HG03442 (cell line): ENCODE measurements at regions not wholly inside any gene's neighbourhood (a gene's known extent, or its start where the extent isn't known, plus 50 kb on each side); places are given as distances from the start of the nearest gene placed in this dataset.
"Not testable (repeated sequence)": the region's sequence is repeated elsewhere in the genome, so short reads cannot be mapped to it uniquely, and the experiment has no call there.

ENCODE experiments used
- ATAC-seq: cut with Tn5 transposase; IDR thresholded peaks from one replicate; pipeline ENCODE4 v1.9.1; 2021; ENCODE audit warnings: mild to moderate bottlenecking, moderate library complexity; ENCODE audit not compliant: unreplicated experiment

DNA sequence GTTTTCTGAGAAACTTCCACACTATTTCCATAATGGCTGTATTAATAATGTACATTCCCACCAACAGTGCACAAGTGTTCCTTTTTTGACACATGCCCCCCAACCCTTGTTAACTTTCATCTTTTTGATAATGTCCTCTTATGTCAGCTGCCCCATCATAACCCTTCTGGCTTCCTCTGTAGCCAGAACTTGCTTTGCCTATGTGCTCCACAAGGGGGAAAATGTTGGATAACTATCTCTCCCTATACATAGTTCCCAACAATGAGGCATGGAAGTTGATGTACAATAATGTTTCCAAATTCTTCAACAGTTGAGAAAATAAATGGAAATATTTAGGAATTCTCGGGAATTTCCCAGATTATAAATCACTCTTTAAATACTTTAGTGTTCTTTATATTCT is 142.9 kb downstream of the ASB9 start:
- ATAC-seq, result no peak

DNA sequence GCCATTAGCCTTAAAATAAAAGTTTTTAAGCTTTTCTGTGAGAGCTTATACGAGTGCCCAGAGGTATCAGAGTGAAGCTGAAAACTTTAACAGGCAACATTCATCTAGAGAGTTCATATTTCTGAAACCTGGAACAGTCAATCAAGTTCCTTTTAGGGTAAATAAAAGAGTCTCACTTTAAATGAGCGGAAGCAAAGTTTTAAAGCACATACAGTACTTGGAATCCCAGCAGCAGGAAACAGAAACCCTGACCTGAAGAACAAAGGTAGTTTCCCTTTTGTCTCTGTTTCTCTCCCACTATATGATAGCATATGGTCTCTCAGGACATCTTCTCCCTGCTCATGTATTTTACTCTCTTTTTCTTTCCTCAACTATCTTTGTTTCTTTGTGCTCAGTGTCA is 153.0 kb downstream of the ASB9 start:
- ATAC-seq, result no peak

DNA sequence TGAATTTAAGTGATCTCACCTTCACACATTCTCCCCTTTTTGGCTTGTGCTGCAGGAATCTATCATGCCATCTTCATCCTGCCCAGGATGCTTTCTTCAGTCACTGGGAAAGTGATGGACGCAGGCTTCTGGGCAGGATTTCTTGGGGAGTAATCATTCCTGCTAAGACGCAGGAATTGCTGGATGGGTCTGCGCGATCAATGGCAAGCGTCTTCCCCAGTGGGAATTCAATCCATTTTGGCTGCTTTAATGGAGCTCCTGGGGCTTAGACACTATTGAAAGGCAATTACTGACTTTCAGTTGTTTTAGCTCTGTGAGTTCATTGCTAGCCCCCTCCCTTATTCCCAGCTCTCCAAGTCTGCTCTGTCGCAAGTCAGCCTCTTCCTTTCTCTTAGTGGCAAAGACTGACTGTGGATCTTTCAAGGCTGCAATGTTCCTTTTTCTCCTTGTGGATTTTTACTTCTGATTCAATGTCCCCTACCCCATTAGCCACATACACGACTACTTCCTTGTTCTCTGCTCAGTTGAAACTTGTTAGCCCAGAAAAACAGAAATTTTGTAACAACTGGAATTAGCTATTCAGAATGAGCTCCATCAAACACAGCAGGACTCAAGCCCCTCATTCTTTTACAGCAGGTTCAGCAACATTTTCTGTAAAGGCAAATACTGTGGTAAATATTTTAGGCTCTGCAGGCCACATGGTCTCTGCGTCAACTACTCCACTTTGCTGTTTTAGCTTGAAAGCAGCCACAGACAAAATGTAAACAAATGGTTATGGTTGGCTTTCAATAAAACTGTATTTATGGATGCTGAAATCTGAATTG is 154.9 kb downstream of the ASB9 start:
- ATAC-seq, result no peak

DNA sequence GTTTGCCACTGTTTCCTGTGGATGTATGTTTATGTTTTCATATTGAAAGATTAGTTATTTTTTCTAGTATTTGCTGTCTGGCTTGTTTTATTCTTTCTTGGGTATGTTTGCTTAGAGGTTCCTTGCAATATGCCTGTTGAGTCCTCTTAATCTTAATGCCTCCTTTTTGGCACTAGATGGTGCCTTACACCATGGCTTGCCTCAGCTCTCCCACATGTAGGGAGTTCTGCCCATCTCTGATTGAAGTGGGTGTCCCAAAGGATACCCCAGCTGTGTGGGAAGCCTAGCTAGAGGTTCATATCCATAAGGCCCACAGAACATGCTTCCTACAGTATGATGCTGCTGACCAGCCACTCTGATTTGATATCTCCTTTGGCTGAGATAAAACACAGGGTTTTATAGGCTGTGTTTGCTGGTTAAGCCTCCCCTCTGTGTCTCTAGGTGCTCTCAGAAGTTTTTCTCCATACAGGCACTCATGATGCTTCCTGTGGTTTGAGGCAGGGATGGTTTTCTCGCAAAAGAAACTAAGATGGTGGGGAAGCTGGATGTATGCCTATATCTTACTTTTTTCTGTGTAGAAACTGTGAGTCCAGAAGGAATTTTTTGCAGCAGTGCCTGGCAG is 162.4 kb downstream of the ASB9 start:
- ATAC-seq, result no peak

DNA sequence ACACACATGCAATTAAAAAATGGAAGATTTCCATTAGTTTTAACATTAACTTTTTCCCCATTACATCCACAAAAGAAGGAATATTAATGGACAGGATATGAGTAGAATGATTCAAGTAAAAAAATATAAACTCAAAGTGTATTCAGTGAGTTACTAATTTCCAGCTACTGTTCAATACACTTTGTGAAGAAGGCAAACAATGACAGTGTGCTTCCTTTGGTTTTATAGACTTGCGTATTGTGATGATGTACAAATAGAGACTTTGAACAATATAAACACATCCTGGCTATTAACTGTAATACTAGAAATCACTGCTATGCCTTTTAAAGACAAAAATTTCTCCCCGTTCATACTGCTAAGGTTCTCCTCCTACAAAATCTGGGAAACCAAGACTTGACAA is 171.4 kb downstream of the ASB9 start:
- no peak for ATAC-seq

DNA sequence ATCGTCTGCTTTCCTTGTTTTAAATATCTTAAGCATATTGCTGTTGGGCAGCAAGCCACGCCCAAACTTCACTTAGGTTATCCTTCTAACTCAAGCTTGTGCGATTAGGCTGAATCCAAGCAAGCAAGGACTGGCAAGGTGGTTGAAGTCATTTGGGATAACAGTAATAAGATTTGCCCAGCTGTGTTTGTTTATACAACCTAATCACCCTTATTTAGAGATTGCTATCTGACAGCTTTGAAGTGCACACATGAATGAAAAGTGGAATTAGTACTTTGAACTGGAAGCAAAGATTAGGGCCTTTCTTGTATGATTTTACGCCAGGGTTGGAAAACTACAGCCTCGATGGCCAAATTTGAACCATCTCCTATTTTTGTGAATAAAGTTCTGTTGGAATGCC is 182.1 kb downstream of the ASB9 start:
- no peak for ATAC-seq

DNA sequence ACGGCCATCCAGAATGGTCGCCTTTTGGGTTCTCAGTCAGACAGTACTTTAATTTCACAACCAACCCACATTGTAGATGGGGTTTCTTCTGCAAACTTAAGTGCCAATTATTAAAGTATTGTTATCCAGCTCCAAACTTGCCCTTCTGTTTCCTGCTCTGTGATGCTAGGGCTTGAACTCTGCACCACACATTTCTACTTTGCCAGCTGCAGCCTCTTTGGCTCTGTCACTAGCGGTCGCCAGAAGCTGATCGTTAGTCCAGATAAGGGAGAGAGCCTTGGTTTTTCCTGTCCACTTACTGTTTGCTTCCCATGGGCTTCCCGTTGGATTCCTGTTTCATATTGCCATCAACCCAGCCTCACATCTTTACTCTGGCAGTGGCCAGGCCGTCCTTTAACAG is 196.6 kb downstream of the ASB9 start:
- ATAC-seq, result no peak

DNA sequence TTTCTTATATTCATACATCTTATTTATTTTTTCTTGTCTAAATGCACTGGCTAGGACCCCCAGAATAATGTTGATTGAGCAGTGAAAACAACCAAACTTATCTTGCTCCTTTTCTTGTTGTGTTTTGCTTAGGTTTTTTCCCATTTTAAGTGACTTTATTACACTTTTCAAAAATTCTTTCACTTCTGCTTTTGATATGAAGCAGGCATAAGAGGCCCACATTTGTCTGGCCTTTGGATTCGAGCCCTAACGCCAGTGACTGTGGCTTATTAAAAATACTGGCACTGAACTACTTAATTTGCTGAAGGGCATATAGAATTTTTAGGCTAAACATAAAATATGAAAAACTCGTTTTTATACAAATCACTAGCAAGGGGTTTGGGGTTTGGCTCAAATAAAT is 197.0 kb downstream of the ASB9 start:
- no peak for ATAC-seq

DNA sequence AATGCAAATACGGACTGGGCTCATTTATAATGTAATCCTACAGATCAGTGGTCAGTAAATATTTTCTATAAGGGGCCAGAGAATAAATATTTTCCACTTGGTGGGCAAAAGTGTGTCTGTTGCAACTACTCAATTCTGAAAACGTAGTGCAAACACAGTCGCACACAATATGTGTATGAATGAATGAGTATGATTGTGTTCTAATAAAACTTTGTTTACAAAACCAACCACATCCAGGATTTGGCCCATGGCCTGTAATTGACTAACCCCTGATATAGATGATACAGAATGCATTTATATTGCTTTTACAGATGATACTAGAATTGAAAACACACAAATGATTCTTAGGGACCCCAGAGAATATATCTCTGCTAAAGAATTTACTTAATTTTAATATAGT is 197.6 kb downstream of the ASB9 start:
- no peak for ATAC-seq

DNA sequence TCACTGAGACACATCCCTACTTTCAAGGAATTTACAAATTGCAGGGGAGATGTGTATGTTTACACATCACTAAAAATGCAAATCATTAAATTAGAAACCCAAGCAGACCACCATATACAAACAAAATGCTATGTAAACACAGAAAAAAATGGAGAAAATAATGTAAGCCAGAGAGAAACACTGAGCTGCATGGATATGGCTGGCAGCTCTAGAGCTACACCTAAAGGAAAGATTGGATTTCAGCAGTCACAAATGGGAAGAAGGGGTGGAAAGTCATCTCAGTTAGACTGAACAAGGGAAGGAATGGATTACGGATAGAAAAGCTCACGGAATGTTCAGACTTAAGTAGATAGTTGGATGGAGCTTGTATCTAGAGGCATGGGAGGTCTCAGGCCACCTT is 186.3 kb downstream of the MOSPD2 start:
- no peak for ATAC-seq

DNA sequence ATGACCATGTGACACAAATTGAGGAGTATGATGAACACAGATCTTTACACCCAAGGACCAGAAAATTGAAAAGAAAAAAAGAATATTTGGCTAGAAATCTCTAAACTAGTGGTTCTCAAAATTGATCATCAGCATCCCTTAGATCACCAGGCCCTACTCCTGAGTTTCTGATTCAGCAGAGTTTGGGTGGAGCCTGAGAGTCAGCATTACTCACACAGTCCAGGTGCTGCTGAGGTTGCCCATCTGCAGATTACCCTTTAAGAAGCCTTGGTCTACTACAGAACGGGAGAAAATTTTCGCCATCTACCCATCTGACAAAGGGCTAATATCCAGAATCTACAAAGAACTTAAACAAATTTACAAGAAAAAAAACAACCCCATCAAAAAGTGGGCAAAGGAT is 182.8 kb downstream of the MOSPD2 start:
- no peak for ATAC-seq

DNA sequence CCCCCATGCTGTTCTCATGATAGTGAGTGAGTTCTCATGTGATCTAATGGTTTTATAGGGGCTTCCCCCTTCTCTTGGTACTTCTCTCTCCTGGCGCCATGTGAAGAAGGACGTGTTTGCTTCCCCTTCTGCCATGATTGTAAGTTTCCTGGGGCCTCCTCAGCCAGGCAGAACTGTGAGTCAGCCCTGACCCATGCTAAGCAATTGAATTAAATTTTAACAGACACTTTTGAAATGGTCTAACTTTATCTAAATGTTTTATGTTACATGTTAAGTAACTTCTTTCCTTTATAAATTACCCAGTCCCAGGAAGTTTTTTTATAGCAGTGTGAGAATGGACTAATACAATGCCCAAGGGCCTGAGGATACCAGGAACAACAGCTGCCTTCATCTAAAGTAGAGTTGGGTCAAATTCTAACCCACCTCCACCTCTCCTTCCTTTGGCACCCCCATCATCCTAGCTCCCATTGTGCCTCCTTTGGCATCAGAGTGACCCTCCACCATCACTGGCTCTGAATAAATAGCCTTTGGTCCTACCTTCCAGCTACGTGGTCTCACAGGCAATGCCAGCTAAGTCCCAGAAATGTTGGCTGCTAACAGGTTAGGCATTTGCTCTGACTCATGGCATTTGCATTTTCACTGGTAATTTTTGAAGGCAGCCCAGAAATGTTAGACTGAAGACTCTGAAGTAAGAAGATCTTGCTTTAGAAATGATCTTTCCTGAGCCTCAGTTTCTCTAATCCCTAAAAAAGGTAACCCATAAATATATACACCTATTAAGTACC is 182.1 kb downstream of the MOSPD2 start:
- ATAC-seq, result no peak

DNA sequence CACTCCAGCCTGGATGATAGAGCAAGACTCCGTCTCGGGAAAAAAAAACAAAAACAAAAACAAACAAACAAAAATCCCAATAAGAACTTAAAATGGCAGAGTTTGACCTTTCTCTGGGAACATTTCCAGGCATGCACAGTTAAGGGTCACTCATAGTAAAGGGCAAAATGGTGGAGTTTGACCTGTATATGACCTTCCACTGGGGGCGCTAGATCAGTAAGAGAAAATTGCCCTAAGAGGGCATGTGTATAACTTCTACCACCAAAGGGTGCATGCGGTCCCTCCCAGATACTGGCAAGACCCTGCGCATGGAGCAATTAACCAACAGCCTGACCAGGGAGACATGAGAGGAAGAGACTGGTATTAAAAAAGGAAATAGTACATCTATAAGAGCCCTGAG is 177.2 kb downstream of the MOSPD2 start:
- ATAC-seq, result no peak

DNA sequence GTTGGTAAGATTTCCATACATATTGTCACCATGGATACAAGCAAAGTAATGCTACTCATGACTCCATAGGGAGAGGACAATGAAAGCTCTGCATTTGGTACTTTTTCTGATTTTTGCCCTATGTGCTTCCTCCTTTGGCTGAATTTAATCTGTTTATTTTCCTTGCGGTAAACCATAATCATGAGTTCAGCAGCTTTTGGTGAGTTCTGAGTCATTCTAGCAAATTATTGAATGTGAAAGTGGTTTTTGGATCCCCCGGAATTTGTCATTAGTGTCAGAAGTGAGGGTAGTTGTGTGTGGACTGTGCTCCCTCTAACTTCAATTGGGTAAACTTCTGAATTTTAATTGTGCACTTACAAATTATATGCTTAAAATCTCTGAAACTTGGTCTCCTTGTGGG is 170.3 kb downstream of the MOSPD2 start:
- ATAC-seq, result peak; percentile 94

DNA sequence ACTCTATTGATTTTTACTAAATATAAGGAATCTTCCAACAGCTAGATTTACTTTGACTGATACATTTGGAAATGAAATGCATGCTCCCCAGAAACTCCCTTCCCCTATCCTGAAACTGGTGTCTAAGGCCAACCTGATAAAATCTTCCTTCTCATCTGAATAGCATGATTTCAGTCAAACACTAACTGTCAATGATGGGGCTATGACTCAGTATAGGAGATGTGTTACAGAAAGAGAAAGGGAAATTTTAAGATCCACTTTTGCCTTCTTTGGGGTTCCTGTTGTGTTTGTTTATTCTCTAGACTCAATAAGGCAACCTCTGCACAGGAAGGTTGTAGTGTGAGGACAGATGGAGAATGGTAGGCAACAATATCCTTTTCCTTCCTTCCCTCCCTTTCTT is 160.7 kb downstream of the MOSPD2 start:
- ATAC-seq, result no peak

DNA sequence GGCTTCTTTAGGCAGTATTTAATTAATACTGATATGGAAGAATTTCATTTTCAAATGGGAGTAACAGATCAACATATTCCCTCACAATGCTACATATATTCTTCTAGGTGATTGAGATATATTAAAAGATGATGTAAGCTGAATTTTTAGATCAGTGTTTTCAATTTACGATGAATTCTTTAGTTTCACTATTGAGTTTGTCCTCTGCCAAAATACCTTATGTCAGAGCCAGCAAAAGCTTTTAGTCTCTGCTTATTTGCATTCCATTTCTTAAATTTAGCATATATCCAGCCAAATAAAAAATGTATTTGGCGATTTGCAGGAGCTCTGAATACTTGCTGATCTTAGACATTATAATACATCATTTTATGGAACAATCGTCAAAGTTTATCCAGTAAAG is 144.3 kb downstream of the MOSPD2 start:
- no peak for ATAC-seq

DNA sequence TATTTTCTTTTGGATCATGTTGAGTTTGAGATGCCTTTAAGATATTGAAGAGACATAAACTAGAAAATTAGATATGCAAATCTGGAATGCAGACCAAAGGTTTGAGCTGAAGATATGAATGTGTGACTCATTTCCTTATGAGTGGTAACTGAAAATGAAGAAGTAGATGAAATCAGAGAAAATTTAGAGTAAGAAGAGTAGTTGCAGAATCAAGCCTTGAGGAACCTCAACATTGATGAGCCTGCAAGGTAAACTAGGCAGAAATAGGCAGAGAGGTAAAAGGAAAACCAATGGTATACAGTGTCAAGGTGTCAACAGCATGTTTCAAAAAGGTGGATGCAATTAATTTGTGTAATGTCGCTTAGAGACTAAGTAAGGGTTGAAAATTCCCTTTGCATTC is 142.8 kb downstream of the MOSPD2 start:
- no peak for ATAC-seq

DNA sequence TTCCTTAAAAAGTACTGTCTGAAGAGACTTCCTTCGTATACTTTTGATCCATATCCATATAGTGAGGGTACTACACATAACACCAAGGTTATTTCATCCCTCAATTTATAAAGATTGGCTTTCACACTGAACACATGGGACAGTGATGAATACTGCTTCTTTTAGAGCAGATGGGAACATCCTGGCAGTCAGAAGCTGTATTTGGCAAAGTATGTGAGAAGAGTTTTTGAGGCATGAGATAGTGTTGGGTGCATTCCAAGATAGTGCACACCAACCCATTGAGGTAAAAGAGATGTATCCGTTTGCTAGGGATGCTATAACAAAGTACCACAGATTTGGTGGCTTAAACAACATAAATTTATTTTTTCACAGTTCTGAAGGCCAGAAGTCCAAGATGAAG is 141.1 kb downstream of the MOSPD2 start:
- no peak for ATAC-seq

DNA sequence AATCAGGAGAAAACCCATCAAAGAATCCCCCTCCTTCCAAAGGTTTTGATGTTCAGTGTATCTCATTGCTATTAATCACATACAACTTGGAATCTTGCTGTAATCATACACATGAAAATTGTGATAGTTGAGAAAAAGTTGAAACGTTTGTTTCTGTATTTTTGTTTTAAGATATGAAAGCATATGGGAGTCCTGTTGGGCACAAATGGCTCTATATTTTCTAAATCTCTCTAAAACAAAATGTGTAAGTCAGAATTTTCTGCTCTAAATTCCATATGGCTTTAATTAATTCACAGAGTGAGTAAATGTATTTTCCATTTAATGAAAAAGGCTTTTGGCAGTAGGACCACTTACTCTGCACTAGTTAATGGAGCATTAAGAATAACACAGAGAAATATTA is 140.2 kb downstream of the MOSPD2 start:
- no peak for ATAC-seq

DNA sequence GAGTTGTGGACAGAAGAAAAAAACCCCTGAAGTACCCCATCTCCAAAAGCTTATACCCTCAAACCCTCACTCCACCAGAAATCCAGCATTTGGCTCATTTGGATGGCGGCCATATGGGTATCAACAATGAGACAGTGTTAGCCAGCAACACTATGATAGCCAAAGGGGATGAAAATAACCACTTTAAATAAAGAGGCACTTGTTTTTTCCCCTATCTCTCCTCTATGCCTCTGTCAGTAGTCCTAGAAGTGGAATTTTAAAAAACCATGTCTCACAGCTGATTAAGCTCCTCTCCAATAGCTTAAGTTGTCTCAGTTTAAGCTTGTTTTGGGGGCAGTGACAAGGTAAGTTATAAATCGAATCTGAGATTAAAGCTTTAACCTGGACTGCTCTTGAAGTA is 124.0 kb downstream of the MOSPD2 start:
- ATAC-seq, result no peak

DNA sequence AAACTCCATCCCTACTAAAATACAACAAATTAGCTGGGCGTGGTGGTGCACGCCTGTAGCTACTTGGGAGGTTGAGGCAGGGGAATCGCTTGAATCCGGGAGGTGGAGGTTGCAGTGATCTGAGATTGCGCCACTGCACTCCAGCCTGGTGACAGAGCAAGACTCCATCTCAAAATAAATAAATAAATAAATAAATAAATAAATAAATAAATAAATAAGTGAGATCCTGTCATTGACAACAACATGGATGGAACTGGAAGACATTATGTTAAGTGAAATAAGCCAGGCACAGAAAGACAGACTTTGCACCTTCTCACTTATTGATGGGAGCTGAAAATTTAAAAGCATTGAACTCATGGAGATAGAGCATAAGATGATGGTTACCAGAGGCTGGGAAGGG is 111.2 kb downstream of the MOSPD2 start:
- ATAC-seq, result not testable (repeated sequence)
